Stimulated activated CD4-positive, alpha-beta T cell treated with anti-CD3 and anti-CD28 coated beads, TNF-alpha, amount 100 ng/mL, for 24 hours (primary cell): ENCODE measurements at regions not wholly inside any gene's neighbourhood (a gene's known extent, or its start where the extent isn't known, plus 50 kb on each side); places are given as distances from the start of the nearest gene placed in this dataset.

Source experiments
- DNase-seq, 3 experiments: peaks; one replicate each; pipeline ENCODE4 v3.0.0-alpha.2; 2020; ENCODE audit warnings: low read depth in 3 of 3

- no peak for DNase-seq
Measured at GRCh38 chr10:10831085-10831484, 186.6 kb upstream of the CELF2 start.

DNA sequence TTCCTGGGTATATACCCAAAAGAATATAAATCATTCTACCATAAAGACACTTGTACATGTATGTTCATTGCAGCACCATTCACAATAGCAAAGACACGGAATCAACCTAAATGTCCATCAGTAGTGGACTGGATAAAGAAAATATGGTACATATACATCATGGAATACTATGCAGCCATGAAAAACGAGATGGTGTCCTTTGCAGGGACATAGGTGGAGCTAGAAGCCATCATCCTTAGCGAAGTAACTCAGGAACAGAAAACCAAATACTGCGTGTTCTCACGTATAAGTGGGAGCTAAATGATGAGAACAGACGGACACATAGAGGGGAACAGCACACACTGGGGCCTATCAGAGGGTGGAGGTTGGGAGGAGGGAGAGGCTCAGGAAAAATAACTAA is 183.7 kb upstream of the CELF2 start:
- DNase-seq, result no peak

DNA sequence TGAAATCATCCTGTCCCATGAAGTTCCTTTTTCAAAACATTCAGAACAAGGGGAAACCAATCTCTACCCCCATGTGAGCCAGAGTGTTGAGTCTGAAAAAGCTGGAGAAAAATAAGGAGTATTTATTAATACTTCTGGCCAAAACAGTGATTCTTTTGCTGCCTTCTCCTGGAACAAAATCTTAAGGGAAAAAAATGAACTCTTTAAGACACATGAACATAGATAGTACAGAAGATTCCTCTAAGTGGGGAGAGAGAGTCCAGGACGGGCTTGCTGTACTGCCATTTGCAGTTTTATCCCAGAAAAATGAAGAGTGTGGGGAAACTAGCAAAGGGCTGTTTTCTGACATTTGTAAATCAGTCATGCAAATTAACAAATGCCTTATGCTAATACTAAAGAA is 173.4 kb upstream of the CELF2 start:
- DNase-seq, result no peak

- no peak for DNase-seq
Measured at GRCh38 chr10:10845185-10845584, 172.5 kb upstream of the CELF2 start.

GRCh38 chr10:10845826-10846503 is 171.7 kb upstream of the CELF2 start:
- DNase-seq, result no peak

DNA sequence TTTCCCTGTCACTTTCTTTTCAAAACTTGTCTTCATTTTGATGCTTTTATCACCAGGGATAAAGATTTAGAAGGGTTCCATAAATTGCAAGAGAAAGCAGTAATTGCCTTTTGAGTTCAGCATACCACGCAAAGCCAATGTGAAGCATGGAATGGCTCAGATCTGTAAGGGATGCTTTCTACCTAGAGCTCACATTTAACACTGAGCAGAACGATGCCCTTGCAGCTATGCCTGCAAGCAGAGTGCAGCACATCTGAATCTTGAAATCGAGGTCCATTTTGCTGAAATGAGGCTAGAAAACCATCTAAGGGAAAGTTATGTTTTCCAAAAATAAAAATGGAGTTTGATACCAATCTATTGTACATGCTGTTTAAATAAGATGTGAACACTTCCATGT is 171.2 kb upstream of the CELF2 start:
- no peak for DNase-seq

GRCh38 chr10:10847387-10847786 is 170.3 kb upstream of the CELF2 start:
- DNase-seq, result no peak

DNA sequence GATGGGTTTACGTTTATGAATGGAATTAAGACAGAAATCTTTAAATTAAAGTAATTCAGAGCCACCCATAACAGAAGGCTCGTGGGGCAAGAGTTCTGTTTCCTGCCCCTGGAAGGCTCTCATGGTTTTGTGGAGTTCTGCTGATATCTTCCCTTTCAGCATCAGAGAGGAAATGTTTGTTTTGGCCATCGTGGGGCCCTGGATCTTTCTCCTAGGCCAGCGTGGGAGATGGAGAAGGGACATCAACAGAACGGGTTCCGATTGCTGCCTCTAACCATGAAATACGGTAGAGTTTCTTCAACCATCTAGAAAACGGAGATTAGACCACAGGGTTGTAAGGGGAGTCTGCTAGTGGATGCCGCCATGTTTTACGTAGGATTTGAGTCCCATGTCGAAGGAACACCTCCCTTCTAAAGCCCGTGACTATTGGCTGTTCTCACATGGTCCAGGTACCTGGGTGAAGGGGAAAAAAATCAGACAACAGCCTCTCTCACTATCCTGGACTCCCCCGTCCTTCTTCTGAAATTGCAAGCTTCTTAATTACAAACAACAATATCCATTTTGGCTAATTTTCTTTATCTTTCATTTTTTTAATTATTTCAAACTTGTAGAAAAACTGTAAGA is 169.1 kb upstream of the CELF2 start:
- DNase-seq, result no peak

- DNase-seq, result no peak
Measured at GRCh38 chr10:10849306-10849705, 168.4 kb upstream of the CELF2 start.

- DNase-seq, result no peak
Measured at GRCh38 chr10:10850214-10850613, 167.5 kb upstream of the CELF2 start.

DNA sequence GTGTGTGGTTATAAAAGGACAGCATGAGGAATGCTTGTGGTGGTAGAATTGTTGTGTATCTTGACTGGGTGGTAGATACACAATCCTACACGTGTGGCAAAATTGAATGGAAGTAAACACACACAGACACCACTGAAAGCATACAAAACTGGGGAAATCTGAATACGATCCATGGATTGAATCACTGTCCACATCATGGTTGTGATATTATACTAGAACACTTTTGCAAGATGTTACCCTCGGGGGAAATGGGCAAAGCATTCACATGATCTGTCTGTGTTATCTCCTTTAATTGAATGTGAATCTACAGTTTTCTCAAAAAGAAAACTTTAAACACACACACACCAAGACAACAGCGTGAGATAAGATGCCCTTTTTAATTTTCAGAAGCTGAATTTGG is 165.2 kb upstream of the CELF2 start:
- no peak for DNase-seq

DNA sequence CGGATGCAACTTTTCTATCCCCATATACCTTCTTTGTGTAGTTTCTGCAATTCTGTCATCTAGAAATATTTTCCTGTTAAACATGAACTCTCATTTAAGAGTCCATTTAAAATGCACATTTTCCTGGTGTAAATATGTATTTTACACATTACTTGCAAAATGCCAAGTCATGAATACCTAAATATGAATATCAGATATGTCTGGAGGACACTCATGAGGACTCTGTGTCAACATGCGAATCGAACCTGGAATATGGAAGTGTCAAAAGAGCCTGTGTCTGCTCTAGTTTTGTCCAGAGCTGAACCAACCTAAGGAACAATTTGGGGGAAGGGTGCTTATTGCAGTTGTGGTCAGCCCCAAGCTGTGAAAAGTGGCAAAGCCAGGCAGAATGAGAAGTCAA is 163.7 kb upstream of the CELF2 start:
- DNase-seq, result no peak

GRCh38 chr10:10854725-10855124 is 162.9 kb upstream of the CELF2 start:
- DNase-seq, result no peak

GRCh38 chr10:10855151-10855581 is 162.5 kb upstream of the CELF2 start:
- DNase-seq, result no peak

- no peak for DNase-seq
Measured at GRCh38 chr10:10860455-10860976, 157.2 kb upstream of the CELF2 start.

GRCh38 chr10:10865303-10865702 is 152.4 kb upstream of the CELF2 start:
- no peak for DNase-seq

DNA sequence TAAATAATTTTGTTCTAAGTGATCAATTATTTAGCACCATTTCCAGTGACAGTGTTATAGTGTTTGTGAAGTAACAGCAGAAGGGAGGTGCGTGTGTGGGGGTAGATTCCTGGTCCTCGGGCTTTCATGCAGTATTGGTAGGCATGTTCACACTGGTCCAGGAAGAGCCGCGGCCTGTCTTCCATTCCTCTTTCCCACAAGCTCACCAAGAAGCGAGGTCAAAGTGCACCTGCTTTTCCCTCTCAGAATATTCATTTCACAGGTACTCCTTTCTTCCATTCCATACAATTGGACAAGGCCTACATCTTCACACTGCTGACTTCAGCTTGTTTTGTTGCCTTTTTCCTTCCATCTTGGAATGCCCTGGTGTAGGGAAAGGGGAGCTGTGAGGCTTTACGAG is 151.8 kb upstream of the CELF2 start:
- no peak for DNase-seq

DNA sequence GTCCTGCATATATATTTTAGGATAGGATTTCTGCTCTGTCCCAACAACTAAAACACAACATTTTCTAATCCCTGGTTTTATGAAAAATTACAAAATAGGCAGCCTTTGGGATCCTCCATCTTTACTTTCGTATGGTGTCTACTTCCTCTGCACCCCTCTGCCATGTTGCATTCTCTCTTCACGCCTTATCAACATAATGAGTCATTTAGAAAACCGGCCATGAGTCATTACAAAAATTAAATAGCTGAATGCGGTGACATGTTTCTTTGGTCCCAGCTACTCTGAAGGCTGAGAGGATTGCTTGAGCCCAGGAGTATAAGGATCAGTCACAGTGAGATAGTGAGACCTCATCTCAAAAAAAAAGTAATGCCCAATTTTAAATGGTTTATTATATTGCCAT is 148.1 kb upstream of the CELF2 start:
- no peak for DNase-seq

DNA sequence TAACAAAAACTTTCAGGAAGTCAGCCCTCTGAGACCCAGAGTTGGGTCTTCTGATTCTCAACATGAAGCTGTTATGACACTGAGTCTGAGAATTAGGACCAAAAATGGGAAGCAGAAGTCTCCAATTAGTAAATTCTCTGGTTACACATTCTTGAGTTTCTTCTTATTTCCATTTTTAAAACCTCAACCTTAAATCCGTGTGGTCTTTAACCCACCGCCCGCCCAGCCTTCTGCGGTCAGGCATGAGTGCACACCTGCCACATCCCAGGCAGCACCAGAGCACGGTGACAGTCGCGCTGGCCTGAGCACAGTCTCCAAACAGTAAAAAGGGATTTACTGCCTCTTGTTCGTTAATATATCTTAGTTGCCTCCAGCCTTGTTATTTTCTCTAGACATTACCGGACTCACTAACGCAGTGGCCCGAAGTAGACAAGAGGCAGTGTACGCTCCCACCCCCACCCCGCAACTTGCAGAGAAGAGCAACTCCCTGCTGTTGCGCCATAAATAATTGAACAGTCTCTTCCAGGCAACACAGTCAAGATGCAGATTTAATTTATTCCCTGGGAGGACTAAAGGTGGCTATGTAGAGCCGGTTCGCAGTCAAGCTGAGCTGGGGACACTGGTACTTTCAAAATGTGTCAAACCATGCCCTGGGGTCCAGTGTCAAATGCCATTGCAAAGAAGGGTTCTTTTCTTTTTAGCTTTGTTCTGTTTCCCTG is 147.0 kb upstream of the CELF2 start:
- DNase-seq, result no peak

GRCh38 chr10:10871352-10871751 is 146.3 kb upstream of the CELF2 start:
- no peak for DNase-seq

- DNase-seq, result no peak
Measured at GRCh38 chr10:10872035-10872673, 145.5 kb upstream of the CELF2 start.

GRCh38 chr10:10872764-10873163 is 144.9 kb upstream of the CELF2 start:
- DNase-seq, result no peak
